Neuronal stem cell (in vitro differentiated cells): ENCODE measurements at regions not wholly inside any gene's neighbourhood (a gene's known extent, or its start where the extent isn't known, plus 50 kb on each side); places are given as distances from the start of the nearest gene placed in this dataset.

Experiments
- DNase-seq: peaks from one replicate; pipeline ENCODE4 v3.0.0-alpha.2; 2013; ENCODE audit warnings: low spot score
- H2AFZ ChIP-seq: one replicate; pipeline ENCODE4 v1.6.1; 2013; ENCODE audit warnings: mild to moderate bottlenecking, low read length, inconsistent platforms
- H2AK5ac ChIP-seq: 2 replicates; pipeline ENCODE4 v1.6.1; 2013; ENCODE audit warnings: low read depth, mild to moderate bottlenecking, inconsistent platforms, low read length, moderate library complexity, mixed read lengths
- H2BK120ac ChIP-seq: 2 replicates; pipeline ENCODE4 v1.6.1; 2013; ENCODE audit warnings: low read depth, mild to moderate bottlenecking, inconsistent platforms, low read length, moderate library complexity, mixed read lengths
- H2BK12ac ChIP-seq: one replicate; pipeline ENCODE4 v1.6.1; 2013; ENCODE audit warnings: low read length, inconsistent platforms
- H2BK15ac ChIP-seq: 2 replicates; pipeline ENCODE4 v1.6.1; 2013; ENCODE audit warnings: mild to moderate bottlenecking, low read length, inconsistent platforms, mixed read lengths
- H2BK5ac ChIP-seq: one replicate; pipeline ENCODE4 v1.6.1; 2013; ENCODE audit warnings: inconsistent platforms, mild to moderate bottlenecking, low read length, moderate library complexity
- H3K14ac ChIP-seq: one replicate; pipeline ENCODE4 v1.6.1; 2013; ENCODE audit warnings: low read length, inconsistent platforms
- H3K18ac ChIP-seq: 2 replicates; pipeline ENCODE4 v1.6.1; 2013; ENCODE audit warnings: low read length, inconsistent platforms
- H3K23ac ChIP-seq: 2 replicates; pipeline ENCODE4 v1.6.1; 2013; ENCODE audit warnings: low read depth, mild to moderate bottlenecking, mixed read lengths, low read length, inconsistent platforms; ENCODE audit not compliant: poor library complexity
- H3K27ac ChIP-seq: replicated peaks from 3 replicates; pipeline ENCODE4 v1.5.1; 2013; ENCODE audit warnings: low read length, inconsistent platforms
- H3K27me3 ChIP-seq, 3 experiments: 2 replicates each; pipeline ENCODE4 v1.6.1; 2013; ENCODE audit warnings: low read length in 3 of 3, mild to moderate bottlenecking in 2 of 3, inconsistent platforms in 1 of 3, low read depth in 1 of 3, mixed read lengths in 1 of 3, moderate library complexity in 1 of 3; ENCODE audit not compliant: control insufficient read depth in 3 of 3, insufficient read depth in 3 of 3
- H3K36me3 ChIP-seq, 2 donors: replicated peaks in 1 of 2; 2 replicates each; pipeline ENCODE4 v1.6.1; 2013; ENCODE audit warnings: low read length in 2 of 2; ENCODE audit not compliant: control insufficient read depth in 2 of 2, insufficient read depth in 2 of 2
- H3K4ac ChIP-seq: 2 replicates; pipeline ENCODE4 v1.6.1; 2013; ENCODE audit warnings: inconsistent platforms, mild to moderate bottlenecking, low read length, moderate library complexity
- H3K4me1 ChIP-seq, 2 donors: 1 replicate in 1 of 2; 2 replicates in 1 of 2; pipeline ENCODE4 v1.6.1; 2013; ENCODE audit warnings: low read length in 2 of 2, low read depth in 1 of 2; ENCODE audit not compliant: control insufficient read depth in 2 of 2, insufficient read depth in 1 of 2
- H3K4me2 ChIP-seq: one replicate; pipeline ENCODE4 v1.6.1; 2013; ENCODE audit warnings: mild to moderate bottlenecking, low read length, inconsistent platforms; ENCODE audit not compliant: insufficient read depth, poor library complexity, severe bottlenecking
- H3K4me3 ChIP-seq, 2 donors: 2 replicates each; pipeline ENCODE4 v1.5.1; 2013; ENCODE audit warnings: low read length in 2 of 2, mild to moderate bottlenecking in 2 of 2, inconsistent platforms in 1 of 2, moderate library complexity in 1 of 2
- H3K79me1 ChIP-seq: one replicate; pipeline ENCODE4 v1.6.1; 2013; ENCODE audit warnings: low read depth, mild to moderate bottlenecking, inconsistent platforms, low read length, moderate library complexity
- H3K9ac ChIP-seq: one replicate; pipeline ENCODE4 v1.6.1; 2013; ENCODE audit warnings: mild to moderate bottlenecking, low read depth, low read length, inconsistent platforms; ENCODE audit not compliant: poor library complexity
- H3K9me3 ChIP-seq, 2 donors: replicated peaks in 1 of 2; 2 replicates each; pipeline versions ENCODE3 to v1.6.1; 2013; ENCODE audit warnings: low read length in 2 of 2, mild to moderate bottlenecking in 2 of 2, inconsistent platforms in 1 of 2, low read depth in 1 of 2, mixed read lengths in 1 of 2, moderate library complexity in 1 of 2; ENCODE audit not compliant: control insufficient read depth in 2 of 2, insufficient read depth in 1 of 2
- H4K8ac ChIP-seq: one replicate; pipeline ENCODE4 v1.6.1; 2013; ENCODE audit warnings: low read depth, mild to moderate bottlenecking, inconsistent platforms, low read length, moderate library complexity
- H4K91ac ChIP-seq: one replicate; pipeline ENCODE4 v1.6.1; 2013; ENCODE audit warnings: low read length, low read depth, mild to moderate bottlenecking, inconsistent platforms; ENCODE audit not compliant: poor library complexity
- WGBS, 2 donors: extraction: QIAGEN DNeasy Blood & Tissue Kit; methylation state at CpG; one replicate each; pipeline ENCODE4 v1.1.7; 2013; ENCODE audit warnings: missing lambda C conversion rate in 2 of 2, mixed read lengths in 1 of 2; ENCODE audit not compliant: insufficient read length in 2 of 2, insufficient replicate concordance in 1 of 2; ENCODE audit errors: extremely low coverage in 2 of 2; 5-methylcytosine and 5-hydroxymethylcytosine counted together

GRCh38 chr13:84082462-84082861, 200.2 kb upstream of the SLITRK1 start:
- no peak overlapping the region for H2AK5ac ChIP-seq
- DNase-seq, result no peak
- H2BK5ac ChIP-seq, result no peak overlapping the region
- no peak overlapping the region for H4K8ac ChIP-seq
- H3K79me1 ChIP-seq, result no peaks in the 10 kb centered on the region
- H4K91ac ChIP-seq, result no peak overlapping the region
- no peaks in the 10 kb centered on the region for H3K36me3 ChIP-seq
- no peak overlapping the region for H3K4me2 ChIP-seq
- H2BK12ac ChIP-seq, result no peak overlapping the region
- H3K18ac ChIP-seq, result no peak overlapping the region
- H3K14ac ChIP-seq, result no peak overlapping the region
- H3K4me3 ChIP-seq, result no peak overlapping the region
- no peak overlapping the region for H3K4ac ChIP-seq
- H3K27ac ChIP-seq, result no peak overlapping the region
- H3K27me3 ChIP-seq, result no peaks in the 10 kb centered on the region
- H3K9me3 ChIP-seq, result no peaks in the 10 kb centered on the region
- WGBS, 2 donors, result no CpG with 5 or more reads among the region's 4 CpGs
- H2BK120ac ChIP-seq, result no peak overlapping the region
- no peak overlapping the region for H2AFZ ChIP-seq
- no peaks in the 10 kb centered on the region for H3K4me1 ChIP-seq
- no peak overlapping the region for H2BK15ac ChIP-seq
- no peak overlapping the region for H3K23ac ChIP-seq
- H3K9ac ChIP-seq, result no peak overlapping the region

DNA sequence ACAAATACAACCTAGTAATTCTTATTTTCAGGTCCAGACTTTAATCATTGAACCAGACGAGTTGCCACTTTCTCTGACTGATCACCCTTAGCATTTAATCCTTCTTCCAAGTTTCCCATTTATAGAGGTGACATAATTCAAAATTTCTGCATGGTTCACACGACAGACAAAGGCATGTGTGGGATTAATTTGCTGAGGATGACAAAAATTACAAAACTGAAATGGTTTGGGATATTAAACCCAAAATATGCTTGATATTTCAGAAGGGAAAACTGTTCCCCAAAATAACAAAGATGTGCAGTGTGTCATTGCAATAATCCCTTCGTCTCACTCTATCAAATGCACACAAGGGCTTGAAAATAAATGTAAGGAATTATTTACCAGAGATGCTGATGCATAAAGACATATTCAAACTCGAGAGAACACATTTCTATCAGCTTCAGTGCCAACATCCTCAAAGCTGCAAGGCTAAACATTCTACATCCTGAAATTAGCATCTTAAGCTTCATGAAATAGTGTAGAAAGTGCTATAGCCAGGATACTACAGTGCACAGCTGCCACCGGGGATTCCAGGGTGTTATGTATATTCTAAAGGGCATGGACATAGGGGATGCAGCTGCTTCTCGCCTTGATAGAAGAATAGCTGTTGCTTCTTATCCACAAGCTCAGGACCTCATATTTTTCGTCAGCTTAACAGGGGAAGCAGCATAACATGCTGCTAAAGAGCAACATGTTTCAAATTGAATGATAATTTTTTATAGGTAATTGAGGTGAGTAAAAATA, 198.7 kb upstream of the SLITRK1 start:
- no peak overlapping the region for H3K4ac ChIP-seq
- no peak overlapping the region for H2AFZ ChIP-seq
- no peaks in the 10 kb centered on the region for H3K79me1 ChIP-seq
- no peak overlapping the region for H3K14ac ChIP-seq
- no peak overlapping the region for H2BK12ac ChIP-seq
- H3K4me2 ChIP-seq, result no peak overlapping the region
- H3K36me3 ChIP-seq, result no peaks in the 10 kb centered on the region
- H3K27me3 ChIP-seq, result no peaks in the 10 kb centered on the region
- H3K23ac ChIP-seq, result no peak overlapping the region
- no peak overlapping the region for H3K18ac ChIP-seq
- DNase-seq, result no peak
- H3K4me3 ChIP-seq, result no peak overlapping the region
- no peak overlapping the region for H2BK15ac ChIP-seq
- H2BK120ac ChIP-seq, result no peak overlapping the region
- no CpG with 5 or more reads among the region's 7 CpGs for WGBS, 2 donors
- H3K27ac ChIP-seq, result no peak overlapping the region
- H2AK5ac ChIP-seq, result no peak overlapping the region
- no peaks in the 10 kb centered on the region for H3K9me3 ChIP-seq
- H2BK5ac ChIP-seq, result no peak overlapping the region
- no peak overlapping the region for H3K9ac ChIP-seq
- no peak overlapping the region for H4K91ac ChIP-seq
- no peak overlapping the region for H4K8ac ChIP-seq
- H3K4me1 ChIP-seq, result no peaks in the 10 kb centered on the region

DNA sequence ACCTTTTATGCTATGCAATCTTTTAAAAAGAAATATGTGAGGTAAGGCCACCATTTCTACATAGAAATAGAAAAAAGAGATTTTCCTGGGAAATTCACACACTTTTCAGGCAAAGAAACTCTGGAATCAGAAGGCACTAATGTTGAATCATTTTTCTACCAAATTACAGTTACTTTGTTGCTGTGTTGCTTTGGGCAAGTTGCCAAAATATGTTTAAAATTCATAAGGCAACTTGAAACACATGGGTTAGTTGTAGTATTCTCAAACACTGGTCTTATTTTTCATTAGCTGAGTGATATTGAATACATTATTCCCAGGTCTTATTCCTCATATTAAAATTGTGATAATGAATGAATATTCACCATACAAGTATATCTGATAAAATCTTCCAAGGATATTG, 195.0 kb upstream of the SLITRK1 start:
- no peak overlapping the region for H3K4me3 ChIP-seq
- DNase-seq, result no peak

GRCh38 chr13:84076280-84076679, 194.0 kb upstream of the SLITRK1 start:
- Histone ChIP-seq H3K27ac (no peak overlapping the region), H3K14ac (no peak overlapping the region), H3K9ac (no peak overlapping the region), H2BK15ac (no peak overlapping the region), H3K9me3 (no peaks in the 10 kb centered on the region), H2AK5ac (no peak overlapping the region), H3K27me3 (no peaks in the 10 kb centered on the region), H2BK12ac (no peak overlapping the region), H3K23ac (no peak overlapping the region), H3K4me1 (no peaks in the 10 kb centered on the region), H3K4me3 (no peak overlapping the region), H3K36me3 (no peaks in the 10 kb centered on the region), H4K91ac (no peak overlapping the region), H2BK5ac (no peak overlapping the region), H4K8ac (no peak overlapping the region), H2AFZ (no peak overlapping the region), H3K79me1 (no peaks in the 10 kb centered on the region), H3K18ac (no peak overlapping the region), H3K4me2 (no peak overlapping the region), H2BK120ac (no peak overlapping the region), H3K4ac (no peak overlapping the region)
- no peak for DNase-seq
- no CpG with 5 or more reads among the region's 1 CpG for WGBS, 2 donors

More for the DNA sequence above, 195.0 kb upstream of the SLITRK1 start:
- no peak overlapping the region for H2BK120ac ChIP-seq
- H3K4me1 ChIP-seq, result no peaks in the 10 kb centered on the region
- H4K91ac ChIP-seq, result no peak overlapping the region
- no peaks in the 10 kb centered on the region for H3K9me3 ChIP-seq
- H3K27ac ChIP-seq, result no peak overlapping the region
- H2BK12ac ChIP-seq, result no peak overlapping the region
- H3K14ac ChIP-seq, result no peak overlapping the region
- H3K27me3 ChIP-seq, result no peaks in the 10 kb centered on the region
- no peak overlapping the region for H3K23ac ChIP-seq
- no peak overlapping the region for H3K4ac ChIP-seq
- no peak overlapping the region for H3K4me2 ChIP-seq
- no peak overlapping the region for H2BK5ac ChIP-seq
- H4K8ac ChIP-seq, result no peak overlapping the region
- H2AFZ ChIP-seq, result peak overlapping the region; percentile 36
- H2AK5ac ChIP-seq, result no peak overlapping the region
- no peak overlapping the region for H3K9ac ChIP-seq
- H3K79me1 ChIP-seq, result no peaks in the 10 kb centered on the region
- H3K18ac ChIP-seq, result no peak overlapping the region
- no peaks in the 10 kb centered on the region for H3K36me3 ChIP-seq
- no peak overlapping the region for H2BK15ac ChIP-seq
